Tibial artery (tissue), 4 donors: ENCODE measurements at regions not wholly inside any gene's neighbourhood (a gene's known extent, or its start where the extent isn't known, plus 50 kb on each side); places are given as distances from the start of the nearest gene placed in this dataset.

ENCODE experiments used
- DNase-seq, 2 donors: peaks; one replicate each; pipeline ENCODE4 v3.0.0-alpha.2; 2019
- H3K27ac ChIP-seq, 2 donors: fragments of 200-600 bp; sonication (generic) in 1 of 2; 1 replicate in 1 of 2; 2 replicates in 1 of 2; pipeline ENCODE4 v1.5.1; 2018 to 2019; ENCODE audit warnings: mild to moderate bottlenecking in 1 of 2
- H3K27me3 ChIP-seq, 2 donors: fragments of 200-600 bp; sonication (generic) in 1 of 2; one replicate each; pipeline versions ENCODE4 v1.5.1 to v1.6.0; 2016 to 2019
- H3K36me3 ChIP-seq, 3 donors: fragments of 200-600 bp; sonication (generic) in 2 of 3; one replicate each; pipeline ENCODE4 v1.5.1; 2016 to 2019; ENCODE audit warnings: mild to moderate bottlenecking in 2 of 3
- H3K4me1 ChIP-seq, 4 donors: fragments of 200-600 bp; sonication (generic) in 2 of 4; 1 replicate in 3 of 4; 2 replicates in 1 of 4; pipeline ENCODE4 v1.5.1; 2016 to 2019
- H3K4me3 ChIP-seq, 2 donors: fragments of 200-600 bp; sonication (generic) in 1 of 2; 1 replicate in 1 of 2; 2 replicates in 1 of 2; pipeline ENCODE4 v1.5.1; 2018 to 2019; ENCODE audit warnings: mild to moderate bottlenecking in 2 of 2
- H3K9me3 ChIP-seq, 3 donors: fragments of 200-600 bp; sonication (generic) in 1 of 3; one replicate each; pipeline ENCODE4 v1.5.1; 2016 to 2019
- intact Hi-C: fragments of 100-400 bp; cut with DNase I; formaldehyde crosslinking; loops from one replicate; pipeline ENCODE4 v1.15.0; 2023; ENCODE audit warnings: low total_unique reads
- TF ChIP-seq, protein P1 (sequence below), 2 experiments: fragments of 200-600 bp in 1 of 2; fragments of 450-650 bp in 1 of 2; IDR thresholded peaks; one replicate each; pipeline ENCODE4 v1.5.1; 2017 to 2019; ENCODE audit warnings: antibody characterized with exemption in 2 of 2, mild to moderate bottlenecking in 1 of 2, moderate library complexity in 1 of 2

DNA sequence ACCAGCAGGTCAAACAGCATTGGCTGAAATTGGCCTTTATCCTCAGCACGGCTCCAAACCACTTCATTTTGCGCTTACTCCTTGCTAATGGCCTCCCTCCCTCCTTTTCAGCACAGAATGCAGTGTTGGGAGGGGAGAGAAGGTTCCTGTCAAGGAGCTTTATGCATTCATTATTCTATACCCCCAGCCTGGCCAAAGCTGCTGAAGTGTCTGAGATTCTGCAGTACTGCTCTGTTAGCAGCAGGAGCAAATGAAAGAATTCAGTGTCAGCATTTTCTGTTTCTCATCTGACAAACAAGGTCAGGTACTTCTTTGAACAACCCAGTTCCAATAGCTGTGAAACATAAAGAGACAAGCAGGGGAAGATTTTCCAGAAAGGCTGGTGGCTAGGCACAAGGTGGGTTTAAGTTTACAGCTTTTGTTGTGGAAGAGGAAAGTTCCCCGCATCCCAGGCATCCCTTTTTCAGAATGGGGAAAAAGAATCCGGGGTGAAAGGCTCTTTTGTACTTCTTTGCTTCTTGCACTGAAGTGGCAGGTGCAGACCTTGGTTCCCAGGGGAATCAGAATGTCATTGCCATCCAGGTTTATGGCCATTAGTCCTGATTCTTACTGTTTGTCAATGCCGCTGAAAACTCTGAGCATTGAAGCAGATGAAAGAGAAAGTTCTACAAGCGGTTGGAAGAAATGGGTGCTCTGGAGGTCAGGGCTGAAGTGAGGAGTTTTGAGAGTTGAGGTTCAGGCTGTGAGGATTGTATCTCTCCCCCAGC, 109.3 kb upstream of the APC start:
- no peak for DNase-seq
- Histone ChIP-seq H3K27me3 (no peaks in the 10 kb centered on the region), H3K4me1 (no peaks in the 10 kb centered on the region), H3K27ac (no peak overlapping the region), H3K4me3 (no peak overlapping the region), H3K9me3 (no peaks in the 10 kb centered on the region), H3K36me3 (no peaks in the 10 kb centered on the region)
- TF ChIP-seq, protein P1, sequence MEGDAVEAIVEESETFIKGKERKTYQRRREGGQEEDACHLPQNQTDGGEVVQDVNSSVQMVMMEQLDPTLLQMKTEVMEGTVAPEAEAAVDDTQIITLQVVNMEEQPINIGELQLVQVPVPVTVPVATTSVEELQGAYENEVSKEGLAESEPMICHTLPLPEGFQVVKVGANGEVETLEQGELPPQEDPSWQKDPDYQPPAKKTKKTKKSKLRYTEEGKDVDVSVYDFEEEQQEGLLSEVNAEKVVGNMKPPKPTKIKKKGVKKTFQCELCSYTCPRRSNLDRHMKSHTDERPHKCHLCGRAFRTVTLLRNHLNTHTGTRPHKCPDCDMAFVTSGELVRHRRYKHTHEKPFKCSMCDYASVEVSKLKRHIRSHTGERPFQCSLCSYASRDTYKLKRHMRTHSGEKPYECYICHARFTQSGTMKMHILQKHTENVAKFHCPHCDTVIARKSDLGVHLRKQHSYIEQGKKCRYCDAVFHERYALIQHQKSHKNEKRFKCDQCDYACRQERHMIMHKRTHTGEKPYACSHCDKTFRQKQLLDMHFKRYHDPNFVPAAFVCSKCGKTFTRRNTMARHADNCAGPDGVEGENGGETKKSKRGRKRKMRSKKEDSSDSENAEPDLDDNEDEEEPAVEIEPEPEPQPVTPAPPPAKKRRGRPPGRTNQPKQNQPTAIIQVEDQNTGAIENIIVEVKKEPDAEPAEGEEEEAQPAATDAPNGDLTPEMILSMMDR (IDR thresholded peaks at IDR 0.05), result no peak
- intact Hi-C loops, result no loop called here

DNA sequence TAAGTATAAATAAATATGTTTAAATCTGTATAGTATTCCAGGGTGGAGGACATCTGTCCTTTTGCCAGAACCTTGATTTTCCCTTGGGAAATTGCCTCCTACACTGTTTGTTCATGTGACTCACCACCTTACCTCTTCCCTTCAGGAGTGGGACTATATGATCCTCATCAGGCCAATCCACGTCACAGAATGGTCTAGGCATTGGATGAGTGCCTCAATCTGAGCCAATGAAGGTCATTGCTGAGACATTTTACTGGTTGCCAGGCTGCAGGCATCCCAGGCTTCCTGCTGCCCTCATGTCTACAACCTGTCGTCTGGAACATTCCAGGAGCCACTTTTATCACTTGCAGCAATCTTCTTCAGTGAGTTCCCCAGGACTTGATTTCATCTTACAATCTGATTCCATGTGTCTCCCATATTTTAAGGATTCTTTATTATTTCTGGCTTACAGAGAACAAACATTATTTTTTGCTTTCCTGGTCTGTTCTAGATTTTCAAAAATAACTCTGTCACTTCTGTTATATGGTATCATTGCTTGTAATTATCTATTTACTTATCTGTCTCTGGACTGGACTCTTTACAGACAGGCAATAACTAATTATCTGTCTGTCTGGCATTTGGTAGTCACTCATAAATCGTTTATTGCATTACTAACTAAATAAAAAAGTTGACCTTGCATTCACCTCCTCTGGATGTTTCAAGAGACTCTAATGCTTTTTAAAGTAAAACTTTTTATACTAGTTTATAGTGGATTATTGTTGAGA, 107.3 kb upstream of the APC start:
- Histone ChIP-seq H3K36me3 (no peaks in the 10 kb centered on the region), H3K27me3 (no peaks in the 10 kb centered on the region), H3K4me1 (no peaks in the 10 kb centered on the region), H3K4me3 (no peak overlapping the region), H3K27ac (no peak overlapping the region), H3K9me3 (no peaks in the 10 kb centered on the region)
- DNase-seq, result no peak
- intact Hi-C loops, result no loop called here
- TF ChIP-seq, protein P1 (IDR thresholded peaks at IDR 0.05), result no peak

DNA sequence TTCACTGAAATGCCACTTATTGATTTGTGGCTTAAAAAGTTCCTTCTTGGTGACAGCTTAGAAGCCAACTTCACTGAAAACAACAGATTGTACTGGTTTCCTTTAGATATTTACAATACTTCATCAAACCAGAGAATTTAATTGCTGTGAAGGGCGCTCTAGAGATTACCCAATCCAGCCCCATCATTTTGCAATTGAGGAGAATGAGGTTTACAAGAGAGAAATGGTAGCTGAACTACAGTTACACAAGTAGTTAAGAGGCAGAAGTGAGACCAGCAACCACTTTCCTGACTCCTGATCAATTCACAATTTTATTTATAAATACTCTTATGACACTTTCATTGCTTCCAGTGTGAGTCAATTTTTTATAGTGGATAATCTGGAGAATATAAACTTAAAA, 103.5 kb upstream of the APC start:
- TF ChIP-seq, protein P1 (IDR thresholded peaks at IDR 0.05), result no peak
- H3K4me1 ChIP-seq, result no peaks in the 10 kb centered on the region
- no peaks in the 10 kb centered on the region for H3K27me3 ChIP-seq
- DNase-seq, result no peak
- no peak overlapping the region for H3K27ac ChIP-seq
- intact Hi-C loops, result no loop called here
- no peak overlapping the region for H3K4me3 ChIP-seq
- no peaks in the 10 kb centered on the region for H3K36me3 ChIP-seq
- no peaks in the 10 kb centered on the region for H3K9me3 ChIP-seq

DNA sequence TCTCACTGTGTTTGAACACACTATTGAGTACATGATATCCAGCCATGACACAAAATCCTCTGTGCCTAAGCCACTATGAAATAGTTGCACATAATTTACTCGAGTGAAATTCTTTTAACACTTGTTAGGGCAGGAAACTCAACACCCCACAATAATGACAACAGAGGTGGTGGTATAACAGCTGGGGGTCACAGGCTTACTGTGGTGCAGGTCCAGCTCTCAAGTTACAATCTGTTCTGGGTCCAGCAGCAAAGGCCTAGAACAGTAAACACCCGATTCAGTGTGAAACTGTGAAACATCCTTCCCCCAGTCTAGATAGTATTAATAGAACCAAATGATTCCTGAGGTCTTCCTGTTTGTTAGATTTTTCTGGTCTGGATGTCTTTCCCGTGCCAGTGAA, 102.9 kb upstream of the APC start:
- intact Hi-C loops, result no loop called here
- H3K27me3 ChIP-seq, result no peaks in the 10 kb centered on the region

DNA sequence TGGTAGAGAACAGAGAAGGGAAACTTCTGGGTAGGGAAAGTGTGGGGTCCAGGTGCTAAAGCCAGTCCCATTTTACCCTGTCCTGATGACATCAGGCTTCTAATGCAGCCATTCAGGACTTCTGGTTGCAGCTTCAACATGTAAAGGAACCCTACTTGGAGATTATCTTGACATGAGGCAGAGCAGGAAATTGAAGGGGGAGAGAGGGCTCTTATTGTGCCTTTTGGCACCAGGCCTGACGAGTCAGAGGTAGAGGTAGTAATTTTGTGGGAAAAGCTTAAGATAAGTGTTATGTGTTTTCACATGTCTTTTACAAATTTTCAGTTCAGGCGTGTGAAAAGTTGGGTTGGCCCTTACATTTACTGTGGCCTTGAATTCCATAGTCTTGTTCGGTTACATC, 102.4 kb upstream of the APC start:
- no peak for DNase-seq
- Histone ChIP-seq H3K4me1 (no peaks in the 10 kb centered on the region), H3K27ac (no peak overlapping the region), H3K27me3 (no peaks in the 10 kb centered on the region), H3K4me3 (no peak overlapping the region), H3K9me3 (no peaks in the 10 kb centered on the region), H3K36me3 (no peaks in the 10 kb centered on the region)
- intact Hi-C loops, result no loop called here
- TF ChIP-seq, protein P1 (IDR thresholded peaks at IDR 0.05), result no peak

More for the DNA sequence above, 102.9 kb upstream of the APC start:
- no peaks in the 10 kb centered on the region for H3K36me3 ChIP-seq
- H3K27ac ChIP-seq, result no peak overlapping the region
- DNase-seq, result no peak
- TF ChIP-seq, protein P1 (IDR thresholded peaks at IDR 0.05), result no peak
- H3K4me3 ChIP-seq, result no peak overlapping the region
- H3K9me3 ChIP-seq, result no peaks in the 10 kb centered on the region
- no peaks in the 10 kb centered on the region for H3K4me1 ChIP-seq
